HG03060 (cell line): ENCODE measurements at regions not wholly inside any gene's neighbourhood (a gene's known extent, or its start where the extent isn't known, plus 50 kb on each side); places are given as distances from the start of the nearest gene placed in this dataset.
"Not testable (repeated sequence)": the region's sequence is repeated elsewhere in the genome, so short reads cannot be mapped to it uniquely, and the experiment has no call there.

Experiments used
- ATAC-seq: cut with Tn5 transposase; IDR thresholded peaks from one replicate; pipeline ENCODE4 v1.9.1; 2021; ENCODE audit warnings: low read depth, moderate number of reproducible peaks; ENCODE audit not compliant: unreplicated experiment

GRCh38 chr6:21767891-21768648 lies 174.5 kb downstream of the SOX4 start:
- ATAC-seq = no peak

DNA sequence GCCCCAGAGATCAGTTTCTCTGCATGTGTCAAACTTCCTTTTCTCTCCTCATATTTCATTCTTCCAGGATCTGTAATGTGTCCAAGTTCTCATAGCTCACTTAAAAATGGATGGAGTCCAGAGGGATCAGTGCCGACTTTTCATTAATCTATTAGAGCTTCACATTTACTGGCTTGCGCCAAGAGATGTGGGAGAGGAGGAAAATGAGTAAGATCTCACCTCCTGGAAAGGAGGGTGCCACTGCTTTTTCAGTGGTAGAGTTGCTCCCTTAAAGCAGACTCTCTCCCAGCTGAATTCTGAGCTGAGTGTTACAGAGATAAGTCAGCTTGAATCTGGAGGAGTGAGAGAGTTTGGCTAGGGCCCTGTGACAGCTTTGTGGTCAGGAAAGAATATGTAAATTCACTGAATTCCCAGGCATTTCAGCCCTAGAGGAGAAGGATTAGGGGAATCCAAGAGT lies 175.9 kb downstream of the SOX4 start:
- ATAC-seq = no peak

GRCh38 chr6:21769968-21770367 lies 176.4 kb downstream of the SOX4 start:
- ATAC-seq = no peak

GRCh38 chr6:21771626-21772320 lies 178.2 kb downstream of the SOX4 start:
- ATAC-seq = no peak

- no peak for ATAC-seq
These were observed 178.9 kb downstream of the SOX4 start for GRCh38 chr6:21772477-21772876.

GRCh38 chr6:21772884-21773575 lies 179.5 kb downstream of the SOX4 start:
- no peak for ATAC-seq

GRCh38 chr6:21773576-21773968 lies 180.0 kb downstream of the SOX4 start:
- no peak for ATAC-seq

- no peak for ATAC-seq
These were observed 184.3 kb downstream of the SOX4 start for GRCh38 chr6:21777846-21778245.

- ATAC-seq = no peak
These were observed 186.6 kb downstream of the SOX4 start for GRCh38 chr6:21780141-21780540.

- ATAC-seq = no peak
These were observed 187.1 kb downstream of the SOX4 start for GRCh38 chr6:21780679-21781078.

GRCh38 chr6:21781128-21781527 lies 187.6 kb downstream of the SOX4 start:
- ATAC-seq = no peak

DNA sequence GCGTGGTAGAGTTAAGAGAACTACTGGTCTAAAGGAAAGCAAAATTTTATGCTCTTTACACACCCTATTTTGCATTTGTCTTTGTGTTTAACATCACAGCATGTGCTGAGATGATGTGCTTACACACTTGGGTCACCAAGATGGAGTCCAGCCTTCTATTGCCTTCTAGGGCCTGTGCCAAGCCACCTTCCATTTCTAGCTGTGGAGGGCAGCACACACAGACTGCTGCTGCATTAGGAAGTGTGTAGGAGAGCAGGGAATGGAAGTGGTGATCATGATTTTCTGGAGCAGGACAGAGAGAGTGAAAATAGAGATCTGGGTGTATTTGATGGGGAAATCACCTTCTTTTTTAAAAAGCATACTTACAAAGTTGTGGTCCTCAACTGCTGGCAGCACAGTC lies 191.6 kb downstream of the SOX4 start:
- ATAC-seq = no peak

GRCh38 chr6:21791056-21791455 lies 197.5 kb downstream of the SOX4 start:
- ATAC-seq = no peak

GRCh38 chr6:21791581-21791980 lies 198.0 kb downstream of the SOX4 start:
- ATAC-seq = no peak

DNA sequence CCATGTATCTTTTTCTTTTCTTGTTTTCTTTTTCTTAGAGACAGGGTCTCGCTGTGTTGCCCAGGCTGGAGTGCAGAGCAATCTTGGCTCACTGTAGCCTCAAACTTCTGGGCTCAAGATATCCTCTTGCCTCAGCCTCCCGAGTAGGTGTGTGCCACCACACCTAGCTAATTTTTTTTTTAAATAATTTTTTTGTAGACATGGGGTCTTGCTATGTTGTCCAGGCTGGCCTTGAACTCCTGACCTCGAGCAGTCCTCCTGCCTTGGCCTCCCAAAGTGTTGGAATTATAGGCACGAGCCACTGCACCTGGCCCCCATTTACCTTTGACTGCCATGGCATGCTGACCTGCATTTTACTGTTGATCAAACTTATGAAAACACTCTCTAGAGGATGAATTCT lies 198.6 kb downstream of the SOX4 start:
- no peak for ATAC-seq

DNA sequence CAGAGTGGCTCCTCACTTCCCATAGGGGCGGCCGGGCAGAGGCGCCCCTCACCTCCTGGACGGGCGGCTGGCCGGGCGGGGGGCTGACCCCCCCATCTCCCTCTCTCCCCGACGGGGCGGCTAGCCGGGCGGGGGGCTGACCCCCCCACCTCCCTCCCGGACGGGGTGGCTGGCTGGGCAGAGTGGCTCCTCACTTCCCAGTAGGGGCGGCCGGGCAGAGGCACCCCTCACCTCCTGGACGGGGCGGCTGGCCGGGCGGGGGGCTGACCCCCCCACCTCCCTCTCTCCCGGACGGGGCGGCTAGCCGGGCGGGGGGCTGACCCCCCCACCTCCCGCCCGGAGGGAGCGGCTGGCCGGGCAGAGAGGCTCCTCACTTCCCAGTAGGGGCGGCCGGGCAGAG lies 203.4 kb downstream of the SOX4 start:
- not testable (repeated sequence) for ATAC-seq

DNA sequence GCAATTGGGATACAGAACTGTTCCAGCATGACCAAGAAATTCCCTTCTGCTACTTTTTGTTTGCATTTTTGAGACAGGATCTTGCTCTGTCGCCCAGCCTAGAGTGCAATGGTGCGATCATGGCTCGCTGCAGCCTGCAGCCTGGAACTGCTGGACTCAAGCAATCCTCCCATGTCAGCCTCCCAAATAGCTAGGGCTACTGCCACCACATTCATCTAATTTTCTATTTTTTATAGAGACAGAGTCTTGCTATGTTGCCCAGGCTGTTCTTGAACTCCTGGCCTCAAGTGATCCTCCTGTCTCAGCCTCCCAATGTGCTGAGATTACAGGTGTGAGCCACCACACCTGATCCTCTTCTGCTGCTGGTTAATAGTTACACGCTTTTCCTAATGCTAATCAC lies 204.9 kb downstream of the SOX4 start:
- no peak for ATAC-seq

DNA sequence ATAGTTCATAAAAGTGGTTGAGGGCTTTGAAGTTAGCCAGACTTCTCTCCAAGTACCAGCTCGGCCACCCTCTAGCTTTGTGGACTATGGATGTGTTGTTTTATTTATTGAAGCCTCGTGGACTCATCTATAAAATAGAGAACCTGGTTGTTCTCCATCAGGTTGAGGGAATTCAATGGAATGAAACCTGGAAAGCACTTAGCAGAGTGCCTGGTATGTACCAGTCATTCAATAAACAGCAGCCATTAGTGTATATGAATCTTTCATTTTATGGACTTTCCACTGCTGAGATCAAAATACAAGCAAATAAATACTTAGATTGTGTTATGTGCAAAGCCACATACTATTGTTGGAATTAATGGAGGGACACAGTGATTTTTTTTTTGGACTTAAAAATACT lies 206.8 kb downstream of the SOX4 start:
- ATAC-seq = no peak

DNA sequence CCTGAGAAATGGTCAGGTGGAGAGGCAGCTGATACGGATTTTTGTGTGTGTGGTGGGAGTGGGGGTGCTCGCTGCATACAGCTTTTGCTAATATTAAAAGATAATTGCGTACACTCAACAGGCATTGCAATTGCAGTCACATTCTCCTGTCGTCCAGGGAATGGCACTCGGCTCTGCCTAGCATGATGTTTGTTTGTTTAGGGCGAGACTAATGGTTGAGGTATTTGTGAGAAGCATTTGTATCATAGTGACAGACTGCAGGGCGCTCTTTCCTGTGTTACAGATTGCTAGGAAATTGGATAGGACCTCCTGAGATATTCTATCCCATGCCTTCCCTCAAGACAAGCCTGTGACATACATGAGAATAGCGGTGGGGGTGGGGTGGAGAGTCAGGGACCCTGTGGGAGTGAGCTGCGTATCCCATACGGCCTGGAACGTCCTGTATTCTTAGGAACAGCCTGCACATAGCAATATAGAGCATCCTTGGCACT lies 207.4 kb downstream of the SOX4 start:
- ATAC-seq = no peak

DNA sequence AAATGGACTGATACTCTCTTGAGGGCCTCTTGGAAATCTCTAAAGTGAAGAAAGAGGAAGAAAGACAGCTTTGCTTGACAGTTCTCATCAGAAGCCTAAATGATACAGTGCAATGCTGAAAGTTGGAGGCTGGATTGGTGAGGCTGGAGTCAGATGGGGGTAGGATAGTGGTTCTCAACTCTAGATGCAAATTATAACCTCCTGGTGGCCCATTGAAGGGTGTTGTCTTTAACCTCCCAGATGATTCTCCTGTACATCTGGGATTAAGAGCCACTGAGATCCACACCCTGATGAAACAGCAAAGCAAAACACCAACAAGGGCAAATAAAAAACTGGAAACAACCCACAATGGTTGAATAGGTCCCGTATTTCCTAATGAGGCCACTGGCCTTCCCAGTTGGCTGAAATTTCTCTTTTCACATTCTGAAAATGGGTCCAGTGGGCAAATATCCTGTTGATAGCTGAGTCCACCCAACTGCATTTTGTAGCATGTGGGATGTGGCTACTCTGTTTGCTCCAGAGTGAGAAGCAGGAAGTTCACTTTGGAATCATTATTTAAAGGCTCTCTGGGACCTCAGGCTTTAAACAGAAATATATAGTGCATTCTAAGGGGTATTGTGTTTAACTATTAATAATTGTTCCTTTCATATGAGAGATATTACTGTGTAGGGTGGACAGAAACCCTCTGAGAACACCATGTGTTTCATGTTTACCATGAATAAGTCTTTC lies 208.1 kb downstream of the SOX4 start:
- no peak for ATAC-seq
